ENCODE measurements at regions not wholly inside any gene's neighbourhood (a gene's known extent, or its start where the extent isn't known, plus 50 kb on each side); places are given as distances from the start of the nearest gene placed in this dataset.

GRCh38 chr6:43938178-43939105 lies 168.4 kb downstream of the VEGFA start:
- DNase-seq (ENCODE audit: low spot score): no peak
- no peak for TF ChIP-seq CTCF (IDR thresholded peaks at IDR 0.05; ENCODE audit: extremely low read depth, insufficient read depth, missing control alignments)
- in situ Hi-C loops (cut with MboI; ENCODE audit: low pct_unique_long_range_greater_than_20kb, low sequenced_read_pairs, unreplicated experiment): no loop called here

GRCh38 chr6:43937236-43938177 lies 167.5 kb downstream of the VEGFA start:
- DNase-seq (ENCODE audit: low spot score): no peak
- in situ Hi-C loops (cut with MboI; ENCODE audit: low pct_unique_long_range_greater_than_20kb, low sequenced_read_pairs, unreplicated experiment): no loop called here
- TF ChIP-seq CTCF (IDR thresholded peaks at IDR 0.05; ENCODE audit: extremely low read depth, insufficient read depth, missing control alignments): no peak

- in situ Hi-C loops (cut with MboI; ENCODE audit: low pct_unique_long_range_greater_than_20kb, low sequenced_read_pairs, unreplicated experiment): no loop called here
- no peak for DNase-seq (ENCODE audit: low spot score)
- TF ChIP-seq CTCF (IDR thresholded peaks at IDR 0.05; ENCODE audit: extremely low read depth, insufficient read depth, missing control alignments): no peak
Measured at GRCh38 chr6:43936476-43936875, 166.5 kb downstream of the VEGFA start.

- TF ChIP-seq CTCF (IDR thresholded peaks at IDR 0.05; ENCODE audit: extremely low read depth, insufficient read depth, missing control alignments): no peak
- in situ Hi-C loops (cut with MboI; ENCODE audit: low pct_unique_long_range_greater_than_20kb, low sequenced_read_pairs, unreplicated experiment): no loop called here
- DNase-seq (ENCODE audit: low spot score): no peak
Measured at GRCh38 chr6:43935921-43936439, 166.0 kb downstream of the VEGFA start.

GRCh38 chr6:43934803-43935602 lies 165.0 kb downstream of the VEGFA start:
- in situ Hi-C loops (cut with MboI; ENCODE audit: low pct_unique_long_range_greater_than_20kb, low sequenced_read_pairs, unreplicated experiment): no loop called here
- no peak for DNase-seq (ENCODE audit: low spot score)
- TF ChIP-seq CTCF (IDR thresholded peaks at IDR 0.05; ENCODE audit: extremely low read depth, insufficient read depth, missing control alignments): no peak

Measured in GM13977 (cell line).